Effector CD4-positive, alpha-beta T cell (primary cell): ENCODE measurements at regions not wholly inside any gene's neighbourhood (a gene's known extent, or its start where the extent isn't known, plus 50 kb on each side); places are given as distances from the start of the nearest gene placed in this dataset.
"Not testable (repeated sequence)": the region's sequence is repeated elsewhere in the genome, so short reads cannot be mapped to it uniquely, and the experiment has no call there.

Source experiments
- DNase-seq: peaks from one replicate; pipeline ENCODE4 v3.0.0-alpha.2; 2020

GRCh38 chr11:103733889-103734288, 302.6 kb upstream of the DDI1 start:
- no peak for DNase-seq

DNA sequence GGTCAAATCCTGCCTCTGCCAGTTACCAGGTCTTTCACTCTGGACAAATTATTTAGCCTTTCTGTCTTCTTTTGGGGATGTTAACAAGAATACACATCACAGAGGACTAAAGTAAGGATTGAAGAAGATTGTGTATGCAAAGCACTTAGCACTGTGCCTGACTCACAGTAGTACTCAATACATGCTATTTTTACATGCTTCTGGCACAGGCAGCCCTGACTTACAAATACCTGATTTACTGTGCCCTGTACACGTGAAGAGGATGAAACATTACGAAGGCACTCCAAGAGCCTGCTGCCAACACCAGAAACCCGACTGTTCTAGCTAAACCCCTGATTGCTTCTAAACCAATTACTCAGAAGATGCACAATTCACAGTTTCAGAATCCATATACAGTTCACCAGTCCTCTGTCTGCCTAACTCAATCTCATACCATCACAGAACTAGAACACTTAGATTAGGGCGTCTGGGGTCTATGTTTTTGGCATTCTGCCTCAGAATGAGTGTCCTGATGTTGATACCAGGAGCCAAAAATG, 300.9 kb upstream of the DDI1 start:
- DNase-seq = no peak

DNA sequence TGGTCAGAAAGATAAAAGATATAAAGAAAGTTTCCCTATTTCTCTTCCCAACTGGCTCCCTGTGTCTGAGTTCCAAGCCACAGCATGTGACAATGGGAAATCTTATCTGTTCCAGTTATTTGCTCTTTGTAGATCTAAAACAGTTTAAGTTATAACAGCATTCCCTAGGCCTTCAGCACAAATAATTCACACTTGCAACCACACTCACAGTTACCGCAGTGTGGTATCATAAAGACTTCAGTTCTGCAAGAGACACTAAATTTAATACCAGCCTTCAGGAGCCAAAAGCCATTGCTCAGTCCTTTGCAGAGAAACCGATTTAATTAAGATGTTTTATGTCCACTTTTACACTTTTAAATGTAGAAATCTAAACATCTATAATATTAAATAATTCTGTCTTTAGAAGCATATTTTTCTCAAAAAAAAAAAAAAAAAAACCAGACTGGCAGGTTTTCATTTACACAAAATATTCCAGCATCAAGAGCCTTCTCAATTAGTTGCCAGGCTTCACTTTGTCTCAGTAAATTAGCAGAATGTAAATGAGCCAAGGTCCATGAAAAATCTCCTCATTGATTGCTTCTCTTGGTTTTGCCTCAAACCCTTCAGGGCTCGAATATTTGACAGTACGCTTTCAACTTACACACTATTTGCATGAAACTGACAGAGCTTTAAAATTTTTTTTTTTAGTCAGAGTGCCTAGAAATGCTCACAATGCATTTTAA, 300.0 kb upstream of the DDI1 start:
- DNase-seq = no peak

- DNase-seq = no peak
Observed at GRCh38 chr11:103737037-103737622, 299.3 kb upstream of the DDI1 start.

- DNase-seq = no peak
Observed at GRCh38 chr11:103737747-103738146, 298.7 kb upstream of the DDI1 start.

DNA sequence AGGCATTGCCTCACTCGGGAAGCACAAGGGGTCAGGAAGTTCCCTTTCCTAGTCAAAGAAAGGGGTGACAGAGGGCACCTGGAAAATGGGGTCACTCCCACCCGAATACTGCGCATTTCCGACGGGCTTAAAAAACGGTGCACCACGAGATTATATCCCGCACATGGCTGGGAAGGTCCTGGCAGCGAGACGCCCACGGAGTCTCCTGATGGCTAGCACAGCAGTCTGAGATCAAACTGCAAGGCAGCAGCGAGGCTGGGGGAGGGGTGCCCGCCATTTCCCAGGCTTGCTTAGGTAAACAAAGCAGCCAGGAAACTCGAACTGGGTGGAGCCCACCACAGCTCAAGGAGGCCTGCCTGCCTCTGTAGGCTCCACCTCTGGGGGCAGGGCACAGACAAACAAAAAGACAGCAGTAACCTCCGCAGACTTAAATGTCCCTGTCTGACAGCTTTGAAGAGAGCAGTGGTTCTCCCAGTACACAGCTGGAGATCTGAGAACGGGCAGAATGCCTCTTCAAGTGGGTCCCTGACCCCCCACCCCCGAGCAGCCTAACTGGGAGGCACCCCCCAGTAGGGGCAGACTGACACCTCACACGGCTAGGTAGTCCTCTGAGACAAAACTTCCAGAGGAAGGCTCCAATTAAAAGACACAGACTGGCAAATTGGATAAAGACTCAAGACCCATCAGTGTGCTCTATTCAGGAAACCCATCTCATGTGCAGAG, 297.2 kb upstream of the DDI1 start:
- not testable (repeated sequence) for DNase-seq

GRCh38 chr11:103744496-103745153, 291.8 kb upstream of the DDI1 start:
- no peak for DNase-seq

- no peak for DNase-seq
Observed at GRCh38 chr11:103749158-103749557, 287.3 kb upstream of the DDI1 start.

DNA sequence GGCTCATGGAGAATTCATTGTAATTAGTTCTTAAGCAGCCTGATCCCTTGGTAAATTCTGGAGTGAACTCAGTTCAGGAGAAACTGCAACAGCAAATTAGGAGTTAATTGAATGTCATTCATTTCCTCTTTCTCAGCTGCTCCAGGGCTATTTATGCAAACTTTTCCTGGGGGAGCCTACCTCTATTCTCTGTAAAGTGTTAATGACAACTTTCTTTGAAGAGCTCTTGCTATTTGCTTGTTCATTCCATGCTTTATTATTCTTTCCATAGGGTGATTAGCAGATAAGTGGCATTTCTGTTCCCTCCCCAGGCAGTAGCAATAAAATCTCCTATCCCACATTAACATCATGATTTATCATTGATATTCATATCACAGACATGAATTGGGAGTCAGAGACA, 267.6 kb upstream of the DDI1 start:
- DNase-seq = no peak

DNA sequence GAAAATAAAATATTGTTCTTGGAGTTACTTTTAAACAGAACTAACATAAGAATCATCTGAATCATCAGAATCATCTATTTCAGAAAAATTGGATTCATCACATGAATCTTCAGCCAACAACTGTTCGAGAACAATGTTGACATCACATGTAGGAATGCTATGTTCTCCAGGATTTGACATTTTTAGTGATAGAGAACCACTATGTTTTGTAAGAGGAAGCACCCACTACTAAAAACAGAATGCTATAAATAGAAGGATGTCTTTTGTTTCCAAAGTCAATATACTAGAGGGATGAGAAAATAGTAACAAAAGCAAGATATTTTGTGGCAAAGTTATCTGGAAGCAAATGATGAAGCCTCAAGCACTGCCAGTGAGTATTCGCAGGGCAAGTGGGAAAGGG, 263.4 kb upstream of the DDI1 start:
- DNase-seq = no peak

- DNase-seq = no peak
Observed at GRCh38 chr11:103773537-103773936, 262.9 kb upstream of the DDI1 start.

- no peak for DNase-seq
Observed at GRCh38 chr11:103779054-103779453, 257.4 kb upstream of the DDI1 start.

DNA sequence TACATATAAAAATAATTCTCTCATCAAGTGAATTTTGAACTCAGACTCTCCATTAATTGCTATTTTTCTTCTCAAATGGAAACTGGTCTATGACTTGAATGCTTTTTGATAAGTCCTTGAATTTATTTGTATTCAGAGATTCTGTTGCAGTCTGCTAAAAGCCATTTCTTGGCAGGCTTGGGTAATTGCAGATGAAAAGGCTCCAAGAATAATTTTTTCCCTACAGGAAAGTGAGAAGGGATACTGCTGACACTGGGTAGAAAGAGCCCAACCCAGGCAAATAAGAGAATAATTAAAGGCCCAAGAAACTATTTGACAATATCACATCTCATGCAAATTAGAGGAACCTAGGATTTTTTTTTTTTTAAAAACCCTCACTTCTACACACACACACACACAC, 246.5 kb upstream of the DDI1 start:
- DNase-seq = no peak

DNA sequence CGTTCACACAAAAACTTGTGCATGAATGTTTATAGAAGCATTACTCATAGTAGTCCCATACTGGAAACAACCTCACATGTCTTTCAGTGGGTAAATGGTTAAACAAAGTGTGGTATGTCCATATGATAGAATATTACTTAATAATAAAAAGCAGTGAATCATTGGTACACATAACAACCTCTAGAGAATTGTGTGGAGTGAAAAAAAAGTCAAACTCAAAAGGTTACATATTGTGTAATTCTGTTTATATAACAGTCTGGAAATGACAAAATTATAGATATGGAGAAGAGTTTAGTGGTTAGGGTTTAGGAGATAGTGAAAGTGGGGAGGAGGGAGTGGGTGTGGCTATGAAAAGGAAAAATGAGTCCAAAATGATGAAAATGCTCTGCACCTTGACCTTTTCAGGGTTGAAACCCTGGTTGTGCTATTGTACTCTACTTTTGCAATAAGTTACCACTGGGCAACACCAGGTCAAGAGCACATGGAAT, 243.4 kb upstream of the DDI1 start:
- DNase-seq = no peak

GRCh38 chr11:103794262-103794661, 242.2 kb upstream of the DDI1 start:
- DNase-seq = no peak

DNA sequence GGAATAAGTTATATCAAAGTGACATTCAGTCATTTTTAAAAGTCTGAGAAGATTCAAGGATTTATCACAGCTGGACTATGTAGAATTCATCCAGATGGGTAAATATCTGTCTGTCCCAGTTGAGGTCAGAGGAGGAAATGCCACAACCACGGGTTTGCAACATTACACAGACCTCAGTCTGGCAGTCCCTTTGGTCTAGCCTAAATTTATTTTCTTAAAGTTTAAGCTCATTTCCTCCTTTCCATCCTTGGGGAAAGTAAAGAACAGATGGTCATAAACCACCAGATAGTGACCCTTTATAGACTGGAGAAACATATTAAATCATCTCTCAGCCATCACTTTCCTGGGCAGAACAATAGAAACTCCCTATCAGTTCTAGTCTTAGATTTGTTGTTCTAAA, 238.4 kb upstream of the DDI1 start:
- no peak for DNase-seq

DNA sequence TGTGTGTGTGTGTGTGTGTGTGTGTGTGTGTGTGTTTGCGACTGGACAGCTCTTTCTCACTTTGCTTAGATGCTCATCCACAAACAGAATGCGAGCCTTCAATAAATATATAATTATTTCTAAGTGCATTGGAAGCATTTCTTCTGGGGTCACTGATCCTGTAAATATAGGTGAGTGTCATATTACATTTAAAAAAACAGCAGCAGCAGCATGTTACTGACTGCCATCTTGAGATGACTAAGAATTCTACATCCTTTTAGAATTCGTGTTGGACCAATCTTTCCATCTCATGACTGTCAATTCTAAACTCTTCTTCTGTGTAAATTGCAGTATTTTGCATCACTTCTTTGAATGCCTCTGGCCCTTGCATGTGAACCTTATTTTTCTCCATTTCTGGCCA, 238.0 kb upstream of the DDI1 start:
- no peak for DNase-seq

DNA sequence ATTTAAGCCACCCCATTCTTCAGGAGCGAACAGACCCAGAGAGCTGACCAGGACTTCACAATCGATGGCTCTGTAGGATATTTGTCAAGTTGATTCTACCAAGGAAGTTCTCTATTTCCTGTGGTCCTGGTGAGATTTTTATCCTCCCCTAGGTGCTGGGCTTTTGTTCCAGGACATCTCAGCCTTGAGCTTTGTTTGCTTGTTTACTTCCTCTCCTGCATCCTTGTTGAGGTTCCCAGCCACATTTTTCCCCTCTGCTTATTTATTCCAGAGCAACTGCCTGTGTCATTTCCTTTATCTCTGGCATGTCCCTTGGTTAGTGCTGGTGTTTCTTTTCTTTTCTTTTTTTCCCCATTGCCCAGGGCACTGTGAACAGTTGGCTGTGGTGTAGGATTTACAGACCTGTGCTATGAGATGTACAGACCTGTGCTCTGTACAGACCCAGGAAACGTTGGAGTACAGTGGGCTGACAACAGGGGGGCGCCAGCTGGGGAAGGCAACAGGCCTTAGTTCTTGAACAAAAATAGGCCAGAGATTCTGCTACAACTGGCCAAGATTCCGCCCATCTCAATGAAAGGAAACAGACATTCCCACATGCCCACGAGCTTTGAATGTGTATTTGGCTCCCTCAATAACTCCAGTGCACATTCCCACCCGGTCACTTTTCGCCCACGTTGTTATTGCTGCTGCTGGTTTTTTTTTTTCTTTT, 235.9 kb upstream of the DDI1 start:
- no peak for DNase-seq

- DNase-seq = no peak
Observed at GRCh38 chr11:103803062-103803461, 233.4 kb upstream of the DDI1 start.

DNA sequence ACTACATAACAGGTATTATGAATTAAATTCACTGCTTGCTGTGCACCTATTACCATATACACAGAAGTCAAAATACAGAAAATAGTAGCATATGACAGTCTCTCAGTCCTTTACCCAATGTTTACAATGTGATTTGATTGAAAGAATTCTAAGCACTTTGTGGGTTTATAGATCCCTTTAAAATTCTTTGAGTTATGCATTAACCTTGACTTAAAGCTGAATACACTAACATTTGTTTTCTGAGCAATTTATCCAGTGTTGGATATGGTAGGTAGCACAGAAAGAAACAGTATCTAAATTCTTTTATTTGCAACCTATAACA, 230.8 kb upstream of the DDI1 start:
- no peak for DNase-seq

- no peak for DNase-seq
Observed at GRCh38 chr11:103806130-103806895, 230.1 kb upstream of the DDI1 start.

GRCh38 chr11:103807806-103808205, 228.6 kb upstream of the DDI1 start:
- no peak for DNase-seq
